ENCODE measurements at regions not wholly inside any gene's neighbourhood (a gene's known extent, or its start where the extent isn't known, plus 50 kb on each side); places are given as distances from the start of the nearest gene placed in this dataset.

- TF ChIP-seq CTCF (IDR thresholded peaks at IDR 0.05), result no peak
- ATAC-seq (peak in 2 of 8 donors; percentile 18 to 29), DNase-seq (no peak)
- H3K4me1 ChIP-seq, result peaks cover 0 to 74% (median 46%) of the 10 kb centered on the region in 9 donors
- H3K9me3 ChIP-seq, result no peaks in the 10 kb centered on the region
- no peak overlapping the region for H3K4me3 ChIP-seq
- peak overlapping the region in 1 of 10 donors; percentile 48 for H3K27ac ChIP-seq
- H3K27me3 ChIP-seq, result no peaks in the 10 kb centered on the region
- intact Hi-C loops (cut with DNase I), result no loop called here
- 54 to 67% methylated on average over 1 of the region's 1 CpG for WGBS, 2 donors
- H3K36me3 ChIP-seq, result peaks cover 0 to 5% (median 0%) of the 10 kb centered on the region in 9 donors
Measured at GRCh38 chr1:201606623-201607022, 67.7 kb downstream of the NAV1 start.

- H3K9me3 ChIP-seq, result no peaks in the 10 kb centered on the region
- no peak for TF ChIP-seq CTCF (IDR thresholded peaks at IDR 0.05)
- WGBS, 2 donors, result 61 to 67% methylated on average over 11 of the region's 11 CpGs
- H3K36me3 ChIP-seq, result peaks cover 0 to 5% (median 0%) of the 10 kb centered on the region in 9 donors
- H3K27me3 ChIP-seq, result no peaks in the 10 kb centered on the region
- peak; percentile 22 to 75 (median 47) for ATAC-seq
- H3K4me1 ChIP-seq, result peaks cover 0 to 69% (median 47%) of the 10 kb centered on the region in 9 donors
- peak overlapping the region in 1 of 10 donors; percentile 21 for H3K27ac ChIP-seq
- DNase-seq, result no peak
- intact Hi-C loops (cut with DNase I), result loop anchor here in 1 of 10 donors (2.0 kb wide), 1 partner anchor 18 kb away; no protein-coding TSS in a partner anchor
- no peak overlapping the region for H3K4me3 ChIP-seq
Measured at GRCh38 chr1:201608635-201609395, 69.9 kb downstream of the NAV1 start.

GRCh38 chr1:201609661-201610318 lies 70.9 kb downstream of the NAV1 start:
- Histone ChIP-seq H3K27ac (no peak overlapping the region), H3K27me3 (no peaks in the 10 kb centered on the region), H3K36me3 (peaks cover 0 to 3% (median 0%) of the 10 kb centered on the region in 9 donors), H3K4me3 (no peak overlapping the region), H3K9me3 (no peaks in the 10 kb centered on the region), H3K4me1 (peaks cover 2 to 69% (median 46%) of the 10 kb centered on the region in 9 donors)
- DNase-seq (no peak), ATAC-seq (no peak)
- no peak for TF ChIP-seq CTCF (IDR thresholded peaks at IDR 0.05)
- intact Hi-C loops (cut with DNase I), result loop anchor here in 2 of 10 donors (2.0 to 5.0 kb wide), 3 partner anchors 17 to 53 kb away; no protein-coding TSS in a partner anchor
- WGBS, 2 donors, result 84 to 93% methylated on average over 5 of the region's 5 CpGs

GRCh38 chr1:201610858-201611257 lies 71.9 kb downstream of the NAV1 start:
- peaks cover 2 to 58% (median 40%) of the 10 kb centered on the region in 9 donors for H3K4me1 ChIP-seq
- H3K27ac ChIP-seq, result no peak overlapping the region
- 64 to 74% methylated on average over 3 of the region's 3 CpGs for WGBS, 2 donors

More at GRCh38 chr1:201610858-201611257, 71.9 kb downstream of the NAV1 start:
- H3K36me3 ChIP-seq, result peaks cover 0 to 3% (median 0%) of the 10 kb centered on the region in 9 donors
- ATAC-seq (no peak), DNase-seq (no peak)
- H3K27me3 ChIP-seq, result no peaks in the 10 kb centered on the region
- H3K9me3 ChIP-seq, result no peaks in the 10 kb centered on the region
- intact Hi-C loops (cut with DNase I), result loop anchor here in 2 of 10 donors (5.0 kb wide), 2 partner anchors 34 to 51 kb away; no protein-coding TSS in a partner anchor
- no peak overlapping the region for H3K4me3 ChIP-seq
- TF ChIP-seq CTCF (IDR thresholded peaks at IDR 0.05), result no peak

Measured in heart right ventricle (tissue), 16 donors.